ENCODE measurements at regions not wholly inside any gene's neighbourhood (a gene's known extent, or its start where the extent isn't known, plus 50 kb on each side); places are given as distances from the start of the nearest gene placed in this dataset.

GRCh38 chr4:189176002-189176401, 764.7 kb upstream of the FRG1 start:
- Histone ChIP-seq H3K9ac (no peak overlapping the region), H3K4me2 (no peak overlapping the region), H2AFZ (ENCODE audit: low read depth) (no peak overlapping the region), H3K79me2 (ENCODE audit: insufficient read depth, low read depth) (no peaks in the 10 kb centered on the region), H3K4me1 (ENCODE audit: low read depth, poor library complexity, severe bottlenecking) (peaks cover 19% of the 10 kb centered on the region), H3K36me3 (ENCODE audit: insufficient read depth) (no peaks in the 10 kb centered on the region), H4K20me1 (ENCODE audit: insufficient read depth) (no peaks in the 10 kb centered on the region), H3K4me3 (IDR thresholded peaks at IDR 0.05; ENCODE audit: insufficient read depth, low read depth, low read length) (no peak overlapping the region), H3K27ac (no peak overlapping the region), H3K27me3 (ENCODE audit: insufficient read depth, low read depth) (no peaks in the 10 kb centered on the region)
- TF ChIP-seq CTCF (conservative IDR thresholded peaks at IDR 0.05; ENCODE audit: low read depth, low read length), result no peak

GRCh38 chr4:189177130-189177529, 763.5 kb upstream of the FRG1 start:
- Histone ChIP-seq H3K4me3 (IDR thresholded peaks at IDR 0.05; ENCODE audit: insufficient read depth, low read depth, low read length) (no peak overlapping the region), H4K20me1 (ENCODE audit: insufficient read depth) (no peaks in the 10 kb centered on the region), H2AFZ (ENCODE audit: low read depth) (no peak overlapping the region; the same call in 1 of the 2 replicates), H3K4me2 (peak overlapping the region; percentile 34), H3K4me1 (ENCODE audit: low read depth, poor library complexity, severe bottlenecking) (peaks cover 19% of the 10 kb centered on the region), H3K27ac (no peak overlapping the region), H3K36me3 (ENCODE audit: insufficient read depth) (no peaks in the 10 kb centered on the region), H3K9ac (no peak overlapping the region), H3K79me2 (ENCODE audit: insufficient read depth, low read depth) (no peaks in the 10 kb centered on the region), H3K27me3 (ENCODE audit: insufficient read depth, low read depth) (no peaks in the 10 kb centered on the region)
- TF ChIP-seq CTCF (conservative IDR thresholded peaks at IDR 0.05; ENCODE audit: low read depth, low read length), result no peak

GRCh38 chr4:189178125-189178746, 762.4 kb upstream of the FRG1 start:
- Histone ChIP-seq H3K4me1 (ENCODE audit: low read depth, poor library complexity, severe bottlenecking) (peaks cover 19% of the 10 kb centered on the region), H3K36me3 (ENCODE audit: insufficient read depth) (no peaks in the 10 kb centered on the region), H3K79me2 (ENCODE audit: insufficient read depth, low read depth) (no peaks in the 10 kb centered on the region), H3K4me3 (IDR thresholded peaks at IDR 0.05; ENCODE audit: insufficient read depth, low read depth, low read length) (no peak overlapping the region), H2AFZ (ENCODE audit: low read depth) (no peak overlapping the region), H4K20me1 (ENCODE audit: insufficient read depth) (no peaks in the 10 kb centered on the region), H3K4me2 (no peak overlapping the region), H3K9ac (no peak overlapping the region), H3K27me3 (ENCODE audit: insufficient read depth, low read depth) (no peaks in the 10 kb centered on the region), H3K27ac (no peak overlapping the region)
- TF ChIP-seq CTCF (conservative IDR thresholded peaks at IDR 0.05; ENCODE audit: low read depth, low read length), result no peak

GRCh38 chr4:189185810-189186432, 754.8 kb upstream of the FRG1 start:
- TF ChIP-seq CTCF (conservative IDR thresholded peaks at IDR 0.05; ENCODE audit: low read depth, low read length), result no peak
- Histone ChIP-seq H3K27ac (no peak overlapping the region), H3K27me3 (ENCODE audit: insufficient read depth, low read depth) (no peaks in the 10 kb centered on the region), H3K4me2 (no peak overlapping the region), H3K4me3 (IDR thresholded peaks at IDR 0.05; ENCODE audit: insufficient read depth, low read depth, low read length) (no peak overlapping the region), H3K79me2 (ENCODE audit: insufficient read depth, low read depth) (no peaks in the 10 kb centered on the region), H4K20me1 (ENCODE audit: insufficient read depth) (no peaks in the 10 kb centered on the region), H3K4me1 (ENCODE audit: low read depth, poor library complexity, severe bottlenecking) (peaks cover 3% of the 10 kb centered on the region), H2AFZ (ENCODE audit: low read depth) (peak overlapping the region; percentile 8; the same call in 1 of the 2 replicates), H3K9ac (no peak overlapping the region), H3K36me3 (ENCODE audit: insufficient read depth) (no peaks in the 10 kb centered on the region)
